ENCODE measurements at regions not wholly inside any gene's neighbourhood (a gene's known extent, or its start where the extent isn't known, plus 50 kb on each side); places are given as distances from the start of the nearest gene placed in this dataset.

DNA sequence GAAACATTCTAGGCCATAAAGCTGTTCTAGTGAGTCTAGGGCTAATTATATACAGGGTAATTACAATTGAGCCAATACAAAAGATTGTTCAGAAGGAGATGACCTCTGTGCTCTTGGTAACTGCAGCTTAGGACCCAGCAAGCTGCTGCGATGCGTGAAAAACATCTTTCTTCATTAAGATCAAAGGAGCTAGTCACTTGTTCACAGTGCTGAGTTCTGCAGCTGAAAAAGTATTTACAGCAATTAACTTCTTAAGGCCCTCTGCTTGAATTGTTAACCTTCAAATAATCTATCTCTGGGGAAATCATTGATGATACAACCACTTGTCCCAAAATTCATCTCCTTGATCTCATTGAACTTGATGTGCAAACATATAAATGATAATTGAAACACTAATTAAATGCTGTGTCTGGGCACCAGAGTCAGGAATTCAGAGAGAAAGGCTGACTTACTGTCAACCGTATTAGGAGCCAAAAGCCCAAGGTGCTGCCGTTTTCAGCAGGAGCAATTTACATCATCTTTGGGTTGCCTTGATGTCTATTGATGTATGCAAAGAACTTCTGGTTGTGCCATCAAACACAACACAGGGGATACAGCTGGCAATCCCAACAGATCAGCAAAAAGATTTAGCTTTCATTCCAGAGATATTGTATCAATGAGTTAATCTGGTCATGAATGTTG is 213.0 kb downstream of the NECTIN3 start:
- intact Hi-C loops (cut with micrococcal nuclease), result no loop called here
- H3K36me3 ChIP-seq (ENCODE audit: control insufficient read depth in 1 of 2, insufficient read depth in 2 of 2, low read length in 2 of 2), result no peaks in the 10 kb centered on the region
- no peak overlapping the region for H3K27ac ChIP-seq (ENCODE audit: low read depth, low read length)
- DNase-seq (ENCODE audit: low read depth, low spot score) (no peak), ATAC-seq (no peak)
- TF ChIP-seq YY1 (IDR thresholded peaks at IDR 0.05; ENCODE audit: extremely low read depth, insufficient replicate concordance, low read depth, low read length), result no peak
- no peak for TF ChIP-seq SIN3A (IDR thresholded peaks at IDR 0.05; ENCODE audit: low read depth)
- TF ChIP-seq, protein P1, sequence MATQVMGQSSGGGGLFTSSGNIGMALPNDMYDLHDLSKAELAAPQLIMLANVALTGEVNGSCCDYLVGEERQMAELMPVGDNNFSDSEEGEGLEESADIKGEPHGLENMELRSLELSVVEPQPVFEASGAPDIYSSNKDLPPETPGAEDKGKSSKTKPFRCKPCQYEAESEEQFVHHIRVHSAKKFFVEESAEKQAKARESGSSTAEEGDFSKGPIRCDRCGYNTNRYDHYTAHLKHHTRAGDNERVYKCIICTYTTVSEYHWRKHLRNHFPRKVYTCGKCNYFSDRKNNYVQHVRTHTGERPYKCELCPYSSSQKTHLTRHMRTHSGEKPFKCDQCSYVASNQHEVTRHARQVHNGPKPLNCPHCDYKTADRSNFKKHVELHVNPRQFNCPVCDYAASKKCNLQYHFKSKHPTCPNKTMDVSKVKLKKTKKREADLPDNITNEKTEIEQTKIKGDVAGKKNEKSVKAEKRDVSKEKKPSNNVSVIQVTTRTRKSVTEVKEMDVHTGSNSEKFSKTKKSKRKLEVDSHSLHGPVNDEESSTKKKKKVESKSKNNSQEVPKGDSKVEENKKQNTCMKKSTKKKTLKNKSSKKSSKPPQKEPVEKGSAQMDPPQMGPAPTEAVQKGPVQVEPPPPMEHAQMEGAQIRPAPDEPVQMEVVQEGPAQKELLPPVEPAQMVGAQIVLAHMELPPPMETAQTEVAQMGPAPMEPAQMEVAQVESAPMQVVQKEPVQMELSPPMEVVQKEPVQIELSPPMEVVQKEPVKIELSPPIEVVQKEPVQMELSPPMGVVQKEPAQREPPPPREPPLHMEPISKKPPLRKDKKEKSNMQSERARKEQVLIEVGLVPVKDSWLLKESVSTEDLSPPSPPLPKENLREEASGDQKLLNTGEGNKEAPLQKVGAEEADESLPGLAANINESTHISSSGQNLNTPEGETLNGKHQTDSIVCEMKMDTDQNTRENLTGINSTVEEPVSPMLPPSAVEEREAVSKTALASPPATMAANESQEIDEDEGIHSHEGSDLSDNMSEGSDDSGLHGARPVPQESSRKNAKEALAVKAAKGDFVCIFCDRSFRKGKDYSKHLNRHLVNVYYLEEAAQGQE (IDR thresholded peaks at IDR 0.05; ENCODE audit: low read depth), result no peak
- TF ChIP-seq EGR1 (IDR thresholded peaks at IDR 0.05; ENCODE audit: low read depth), result no peak
- no peak for TF ChIP-seq POLR2AphosphoS5 (IDR thresholded peaks at IDR 0.05; ENCODE audit: low read depth, low read length)
- TF ChIP-seq EZH2phosphoT487 (IDR thresholded peaks at IDR 0.05; ENCODE audit: borderline replicate concordance), result no peak
- TF ChIP-seq, protein P2, sequence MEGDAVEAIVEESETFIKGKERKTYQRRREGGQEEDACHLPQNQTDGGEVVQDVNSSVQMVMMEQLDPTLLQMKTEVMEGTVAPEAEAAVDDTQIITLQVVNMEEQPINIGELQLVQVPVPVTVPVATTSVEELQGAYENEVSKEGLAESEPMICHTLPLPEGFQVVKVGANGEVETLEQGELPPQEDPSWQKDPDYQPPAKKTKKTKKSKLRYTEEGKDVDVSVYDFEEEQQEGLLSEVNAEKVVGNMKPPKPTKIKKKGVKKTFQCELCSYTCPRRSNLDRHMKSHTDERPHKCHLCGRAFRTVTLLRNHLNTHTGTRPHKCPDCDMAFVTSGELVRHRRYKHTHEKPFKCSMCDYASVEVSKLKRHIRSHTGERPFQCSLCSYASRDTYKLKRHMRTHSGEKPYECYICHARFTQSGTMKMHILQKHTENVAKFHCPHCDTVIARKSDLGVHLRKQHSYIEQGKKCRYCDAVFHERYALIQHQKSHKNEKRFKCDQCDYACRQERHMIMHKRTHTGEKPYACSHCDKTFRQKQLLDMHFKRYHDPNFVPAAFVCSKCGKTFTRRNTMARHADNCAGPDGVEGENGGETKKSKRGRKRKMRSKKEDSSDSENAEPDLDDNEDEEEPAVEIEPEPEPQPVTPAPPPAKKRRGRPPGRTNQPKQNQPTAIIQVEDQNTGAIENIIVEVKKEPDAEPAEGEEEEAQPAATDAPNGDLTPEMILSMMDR (IDR thresholded peaks at IDR 0.05 in 2 of 3, conservative IDR thresholded peaks at IDR 0.05 in 1 of 3; ENCODE audit: borderline replicate concordance in 1 of 3, insufficient read depth in 1 of 3, low read depth in 2 of 3, low read length in 2 of 3), result no peak
- no peak for TF ChIP-seq ELF1 (IDR thresholded peaks at IDR 0.05; ENCODE audit: borderline replicate concordance, low read depth)
- no peak for TF ChIP-seq POLR2A (IDR thresholded peaks at IDR 0.05; ENCODE audit: borderline replicate concordance, extremely low read depth, insufficient read depth, insufficient read length)
- TF ChIP-seq ZFX (IDR thresholded peaks at IDR 0.05), result no peak
- no peak for TF ChIP-seq JUND (IDR thresholded peaks at IDR 0.05)
- RAD21 ChIA-PET (ENCODE audit: low non-redundant PET in 1 of 2, low total read pairs in 2 of 2, uncharacterized antibody in 2 of 2, unreplicated experiment in 2 of 2), result no interaction called here
- BruUV-seq (replicated peaks), result no TSS peak
- CTCF ChIA-PET, result no interaction called here
- H2AFZ ChIP-seq (ENCODE audit: low read depth, low read length, poor library complexity, severe bottlenecking), result no peak overlapping the region
- H3K9me3 ChIP-seq (ENCODE audit: control insufficient read depth in 1 of 2, insufficient read depth in 1 of 2, low read depth in 1 of 2, low read length in 2 of 2), result no peaks in the 10 kb centered on the region
- no peaks in the 10 kb centered on the region for H3K79me2 ChIP-seq (ENCODE audit: insufficient read depth, low read length)
- POLR2A ChIA-PET, result no interaction called here
- H3K9ac ChIP-seq (ENCODE audit: low read length), result no peak overlapping the region
- no peaks in the 10 kb centered on the region for H4K20me1 ChIP-seq (ENCODE audit: insufficient read depth)
- H3K4me2 ChIP-seq (ENCODE audit: low read length), result no peak overlapping the region
- no peaks in the 10 kb centered on the region for H3K4me1 ChIP-seq (ENCODE audit: control insufficient read depth in 1 of 2, insufficient read depth in 2 of 2, low read length in 2 of 2)
- H3K9me2 ChIP-seq (ENCODE audit: insufficient read depth), result no peaks in the 10 kb centered on the region
- H3K27me3 ChIP-seq (ENCODE audit: insufficient read depth, low read length), result no peaks in the 10 kb centered on the region
- no peak overlapping the region for H3K4me3 ChIP-seq (replicated peaks in 1 of 2; ENCODE audit: low read depth in 1 of 2, low read length in 2 of 2)

Measured in HCT116 (cell line).